GM19455 (cell line): ENCODE measurements at regions not wholly inside any gene's neighbourhood (a gene's known extent, or its start where the extent isn't known, plus 50 kb on each side); places are given as distances from the start of the nearest gene placed in this dataset.
"Not testable (repeated sequence)": the region's sequence is repeated elsewhere in the genome, so short reads cannot be mapped to it uniquely, and the experiment has no call there.

Experiments
- ATAC-seq: cut with Tn5 transposase; IDR thresholded peaks from one replicate; pipeline ENCODE4 v1.9.1; 2021; ENCODE audit not compliant: unreplicated experiment

DNA sequence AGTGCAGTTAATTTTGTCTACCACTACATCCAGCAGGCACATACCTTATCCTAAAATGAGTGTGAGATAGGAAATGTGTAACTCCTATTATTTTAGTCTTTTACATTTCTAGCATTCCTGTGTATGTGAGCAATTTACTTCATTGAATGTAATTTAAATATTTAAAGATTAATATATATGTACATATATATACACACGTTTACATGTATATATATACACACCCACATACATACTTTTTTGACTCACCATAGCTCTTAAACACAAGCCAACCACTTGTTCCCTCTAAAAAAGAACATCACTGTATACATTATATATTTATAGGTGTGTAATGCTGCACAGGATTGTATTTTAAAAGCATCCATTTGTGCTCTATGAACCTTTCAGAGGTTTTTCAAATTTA is 425.6 kb upstream of the NECTIN3 start:
- no peak for ATAC-seq

DNA sequence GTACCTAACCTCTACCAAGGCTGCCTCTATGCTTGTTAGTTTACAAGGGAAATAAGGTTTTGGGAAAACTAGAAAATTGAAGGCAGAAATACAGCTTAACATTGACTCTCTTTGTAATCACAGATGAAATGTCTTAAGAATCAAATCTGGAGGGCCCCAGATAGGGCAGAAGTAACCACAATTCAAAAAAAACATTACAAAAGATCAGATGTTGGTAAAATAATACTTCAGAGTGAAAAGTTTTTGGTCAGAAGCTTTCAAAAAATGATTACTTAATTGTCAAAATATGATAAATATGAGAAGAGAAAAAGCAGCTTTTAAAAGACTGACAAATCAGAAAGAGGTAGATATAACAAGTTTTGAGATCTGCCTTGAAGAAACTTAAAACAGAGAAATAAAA is 425.1 kb upstream of the NECTIN3 start:
- no peak for ATAC-seq

DNA sequence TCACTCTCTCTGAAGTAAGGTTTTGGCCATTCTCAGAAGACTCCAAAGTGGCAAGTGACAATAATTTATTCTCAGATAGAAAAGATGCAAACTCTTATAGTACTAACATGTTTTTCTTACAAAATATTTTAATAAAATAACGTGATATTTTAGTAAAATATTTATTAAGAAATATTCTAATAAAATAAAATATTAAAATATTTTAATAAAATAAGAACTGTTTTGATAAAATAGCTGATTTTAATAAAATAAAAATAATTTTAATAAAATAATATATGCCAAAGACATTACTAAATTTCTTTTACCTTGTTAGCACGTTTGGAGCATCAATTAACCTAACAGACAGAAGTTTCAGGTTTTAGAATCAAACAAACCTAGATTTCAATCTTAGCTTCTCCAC is 424.0 kb upstream of the NECTIN3 start:
- ATAC-seq: no peak

DNA sequence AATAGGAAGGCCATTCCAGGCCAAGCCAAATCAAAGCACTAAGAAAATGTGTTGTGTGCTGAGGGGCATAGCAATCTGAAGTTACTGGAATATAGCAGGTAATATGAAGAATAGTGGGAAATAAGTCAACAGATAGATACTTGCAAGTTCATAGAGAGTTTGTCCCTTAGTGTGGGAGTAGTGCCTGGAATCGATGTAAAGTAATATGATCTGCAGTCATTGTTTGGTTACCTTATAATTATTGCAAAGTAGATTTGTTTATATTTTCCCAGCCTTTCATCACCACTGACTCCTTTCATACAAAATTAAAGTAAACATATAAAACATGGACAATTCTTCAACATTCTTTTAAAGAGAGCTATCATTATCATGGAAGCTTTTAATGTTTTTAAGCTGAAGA is 420.9 kb upstream of the NECTIN3 start:
- no peak for ATAC-seq

DNA sequence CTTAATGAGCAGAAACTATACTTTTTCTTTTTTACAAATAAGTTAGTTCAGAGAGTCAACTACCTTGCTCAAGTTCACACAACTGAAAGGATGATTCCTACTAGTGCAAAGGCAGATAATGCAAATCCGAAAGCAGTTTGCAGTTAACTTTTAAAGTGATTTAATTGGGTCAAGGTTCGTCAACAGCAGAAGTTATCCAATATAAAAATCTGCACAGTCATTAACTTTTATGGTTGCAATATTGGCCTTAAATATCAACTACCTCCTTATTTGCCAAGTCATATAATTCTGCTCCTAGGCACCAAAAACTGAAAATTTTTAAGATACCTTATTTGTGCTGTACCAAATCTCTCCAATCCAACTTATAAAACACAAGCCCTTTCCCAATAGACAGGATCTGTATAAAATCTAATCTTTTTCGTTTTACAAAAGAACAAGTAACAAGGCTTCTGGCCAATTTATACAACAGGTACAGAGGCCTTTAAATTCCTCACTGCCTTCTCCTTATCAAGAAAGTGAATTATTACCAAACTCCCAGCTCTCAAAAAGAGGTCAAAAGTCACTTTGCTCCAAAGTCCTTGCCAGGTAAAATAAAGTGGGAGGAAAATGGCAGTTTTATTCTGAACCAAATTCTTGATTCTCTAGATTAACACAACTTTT is 416.6 kb upstream of the NECTIN3 start:
- no peak for ATAC-seq

DNA sequence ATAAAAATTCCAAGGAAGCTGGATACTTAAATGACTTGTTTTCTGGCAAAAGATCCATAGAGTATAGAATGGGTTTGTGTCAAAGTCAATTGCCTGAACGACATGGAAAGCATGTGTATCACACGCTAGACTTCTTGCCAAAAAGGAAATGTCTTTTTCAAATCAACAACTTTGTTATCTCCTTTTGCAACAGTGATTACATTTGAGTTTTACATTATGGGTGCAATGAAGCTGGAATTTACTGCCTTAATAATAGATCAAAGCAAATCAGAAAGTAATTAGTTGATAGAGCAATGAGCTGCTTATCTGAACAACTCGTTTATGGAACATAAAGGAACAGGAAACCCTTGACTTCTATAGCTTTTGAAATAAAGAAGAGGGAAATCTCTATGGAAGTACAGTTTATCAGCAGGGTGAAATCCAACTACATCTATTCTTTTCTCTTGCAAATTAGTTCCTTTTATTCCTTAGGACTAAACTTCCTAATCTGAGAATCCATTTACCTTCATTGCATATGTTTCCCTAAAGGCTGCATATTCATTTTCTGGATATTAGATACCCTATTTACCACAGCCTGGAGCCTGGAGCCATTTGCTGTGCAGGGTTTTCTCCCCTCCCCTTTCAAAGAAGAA is 415.1 kb upstream of the NECTIN3 start:
- ATAC-seq: no peak

GRCh38 chr3:110664148-110664547 is 407.5 kb upstream of the NECTIN3 start:
- no peak for ATAC-seq

DNA sequence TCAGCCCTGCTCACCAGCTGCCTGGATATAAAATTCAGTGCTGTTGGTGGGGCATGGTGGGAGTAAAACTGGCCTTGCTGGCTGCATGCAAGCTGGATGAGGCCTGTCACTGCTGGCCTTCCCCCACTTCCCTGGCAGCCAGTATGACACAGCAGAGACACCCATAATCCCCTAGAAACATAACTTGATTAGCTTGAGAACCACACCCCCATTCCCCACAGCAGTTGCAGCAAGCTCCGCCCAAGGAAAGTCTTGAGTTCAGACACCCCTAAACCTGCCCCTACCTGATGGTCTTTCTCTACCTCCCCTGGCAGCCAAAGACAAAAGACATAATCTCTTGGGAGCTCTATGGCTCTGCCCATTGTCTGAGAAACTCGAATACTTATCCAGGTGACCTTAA is 405.1 kb upstream of the NECTIN3 start:
- ATAC-seq: no peak

- no peak for ATAC-seq
Observed at GRCh38 chr3:110667216-110667615, 404.4 kb upstream of the NECTIN3 start.

- ATAC-seq: no peak
Observed at GRCh38 chr3:110670407-110670806, 401.2 kb upstream of the NECTIN3 start.

DNA sequence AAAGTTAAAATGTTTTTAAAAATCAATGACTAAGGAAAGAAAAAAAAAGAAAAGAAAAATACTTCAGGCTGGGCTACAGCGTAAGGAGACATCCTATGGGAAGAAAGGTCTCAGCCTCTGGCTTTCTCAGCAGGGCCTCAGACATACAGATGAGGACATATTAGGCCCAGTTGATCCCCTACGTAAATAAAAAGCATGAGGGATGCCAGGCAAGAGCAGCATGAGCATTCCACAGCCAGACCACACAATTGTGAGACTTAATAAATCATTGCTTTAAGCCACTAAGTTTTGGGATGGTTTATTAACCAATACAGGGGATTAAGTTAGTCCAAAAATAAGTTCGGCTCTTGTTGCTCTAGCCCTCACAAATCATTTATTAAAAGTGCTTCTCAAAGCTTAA is 394.1 kb upstream of the NECTIN3 start:
- ATAC-seq: no peak

DNA sequence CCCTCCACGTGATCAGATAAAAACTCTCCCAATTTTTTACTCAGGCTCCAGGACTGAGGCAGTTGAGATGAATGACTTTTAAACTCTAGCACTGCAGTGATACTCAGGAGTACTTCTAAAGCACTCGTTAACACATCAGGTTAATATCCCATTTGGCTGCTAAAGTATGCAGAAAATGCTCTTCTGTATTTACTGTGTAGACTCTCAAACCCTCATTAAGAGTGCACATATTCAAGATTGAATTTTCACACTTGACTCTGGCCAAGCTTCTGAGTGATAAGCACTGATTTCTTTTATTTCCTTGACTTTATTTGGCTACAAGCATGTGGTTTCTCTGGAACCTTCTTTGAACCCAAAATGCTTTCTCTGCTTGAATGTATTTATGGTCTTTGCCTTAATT is 392.3 kb upstream of the NECTIN3 start:
- no peak for ATAC-seq

DNA sequence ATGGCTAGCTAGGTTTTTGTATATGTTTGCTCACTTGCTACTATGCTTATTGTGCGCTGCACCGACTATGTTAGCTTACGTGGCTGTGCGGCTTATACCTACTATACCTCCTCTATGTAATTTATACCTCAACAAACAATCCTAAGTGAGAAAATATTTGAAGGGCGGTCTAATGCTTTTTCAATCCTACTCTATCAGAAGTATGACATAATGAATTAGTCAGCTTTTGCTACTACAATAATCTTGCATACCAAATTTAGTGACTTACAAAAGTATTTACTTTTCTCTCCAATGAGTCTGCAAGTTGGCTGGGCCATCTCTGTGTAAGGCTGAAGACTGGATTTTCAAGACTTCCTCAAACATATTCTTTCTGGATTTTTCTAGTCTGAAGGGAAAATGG is 391.2 kb upstream of the NECTIN3 start:
- ATAC-seq: no peak

GRCh38 chr3:110684466-110684865 is 387.1 kb upstream of the NECTIN3 start:
- ATAC-seq: no peak

GRCh38 chr3:110685630-110686029 is 386.0 kb upstream of the NECTIN3 start:
- ATAC-seq: no peak

DNA sequence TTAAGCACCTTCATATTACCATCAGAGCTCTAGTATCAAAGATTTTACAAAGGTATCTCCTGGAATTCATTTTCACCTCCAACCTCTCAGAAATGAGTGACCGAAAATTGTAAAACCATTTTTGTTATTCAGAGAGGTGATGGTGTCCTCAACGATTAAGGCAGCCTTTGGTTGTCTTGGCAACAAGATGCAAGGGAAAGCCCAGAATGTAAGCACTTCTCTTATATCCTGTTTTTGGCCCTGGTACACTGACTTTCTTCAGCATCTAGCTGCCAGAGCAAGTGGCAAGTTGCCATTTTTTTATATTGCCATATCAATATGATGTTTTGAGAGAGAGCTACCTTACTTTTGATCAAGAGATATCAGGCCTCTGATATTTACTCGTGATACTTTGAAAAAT is 384.9 kb upstream of the NECTIN3 start:
- no peak for ATAC-seq

GRCh38 chr3:110687138-110687537 is 384.5 kb upstream of the NECTIN3 start:
- no peak for ATAC-seq

GRCh38 chr3:110697961-110698360 is 373.7 kb upstream of the NECTIN3 start:
- ATAC-seq: no peak

- ATAC-seq: not testable (repeated sequence)
Observed at GRCh38 chr3:110704332-110704731, 367.3 kb upstream of the NECTIN3 start.

- ATAC-seq: no peak
Observed at GRCh38 chr3:110708156-110708555, 363.5 kb upstream of the NECTIN3 start.

DNA sequence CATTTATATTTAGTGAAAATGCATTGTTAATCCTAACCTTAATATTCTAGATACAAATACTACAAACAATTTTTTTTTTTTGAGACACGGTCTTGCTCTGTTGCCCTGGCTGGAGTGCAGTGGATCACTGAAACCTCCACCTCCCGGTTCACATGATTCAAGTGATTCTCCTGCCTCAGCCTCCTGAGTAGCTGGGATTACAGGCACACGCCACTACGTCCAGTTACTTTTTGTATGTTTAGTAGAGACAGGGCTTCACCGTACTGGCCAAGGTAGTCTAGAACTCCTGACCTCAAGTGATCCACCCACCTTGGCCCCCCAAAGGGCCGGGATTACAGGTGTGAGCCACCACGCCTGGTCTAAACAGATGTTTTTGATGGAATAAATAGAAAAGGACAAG is 361.5 kb upstream of the NECTIN3 start:
- no peak for ATAC-seq

- no peak for ATAC-seq
Observed at GRCh38 chr3:110710603-110711002, 361.0 kb upstream of the NECTIN3 start.
